Liver (tissue), 8 donors: ENCODE measurements at regions not wholly inside any gene's neighbourhood (a gene's known extent, or its start where the extent isn't known, plus 50 kb on each side); places are given as distances from the start of the nearest gene placed in this dataset.

ENCODE experiments used
- DNase-seq: peaks from one replicate; pipeline ENCODE4 v3.0.0-alpha.2; 2017; ENCODE audit warnings: low spot score
- H3K27ac ChIP-seq, 2 donors: one replicate each; pipeline ENCODE4 v1.7.0; 2013; ENCODE audit warnings: inconsistent platforms in 2 of 2, low read length in 2 of 2, control low read depth in 1 of 2, low read depth in 1 of 2, mild to moderate bottlenecking in 1 of 2
- H3K27me3 ChIP-seq, 4 donors: one replicate each; pipeline versions ENCODE4 v1.6.1 to v1.7.0; 2013; ENCODE audit warnings: low read length in 3 of 4, inconsistent platforms in 1 of 4, mild to moderate bottlenecking in 1 of 4, moderate library complexity in 1 of 4; ENCODE audit not compliant: control insufficient read depth in 4 of 4, insufficient read depth in 4 of 4
- H3K36me3 ChIP-seq, 4 donors: one replicate each; pipeline versions ENCODE4 v1.6.1 to v1.7.0; 2013; ENCODE audit warnings: low read length in 3 of 4, mild to moderate bottlenecking in 3 of 4, low read depth in 1 of 4, moderate library complexity in 1 of 4; ENCODE audit not compliant: control insufficient read depth in 4 of 4, insufficient read depth in 3 of 4
- H3K4me1 ChIP-seq, 4 donors: one replicate each; pipeline versions ENCODE4 v1.6.1 to v1.7.0; 2013; ENCODE audit warnings: low read length in 3 of 4, mild to moderate bottlenecking in 3 of 4, moderate library complexity in 1 of 4; ENCODE audit not compliant: control insufficient read depth in 4 of 4, insufficient read depth in 4 of 4
- H3K4me3 ChIP-seq, 3 donors: one replicate each; pipeline versions ENCODE4 v1.6.1 to v1.7.0; 2013; ENCODE audit warnings: low read length in 3 of 3, control low read depth in 1 of 3, low read depth in 1 of 3, mild to moderate bottlenecking in 1 of 3
- H3K9ac ChIP-seq, 2 donors: one replicate each; pipeline ENCODE4 v1.7.0; 2013; ENCODE audit warnings: low read length in 2 of 2, mild to moderate bottlenecking in 2 of 2, moderate library complexity in 2 of 2, control low read depth in 1 of 2, low read depth in 1 of 2
- H3K9me3 ChIP-seq, 4 donors: one replicate each; pipeline versions ENCODE4 v1.6.1 to v1.7.0; 2013; ENCODE audit warnings: low read length in 3 of 4; ENCODE audit not compliant: control insufficient read depth in 4 of 4
- ATF3 ChIP-seq: IDR thresholded peaks from 2 replicates; pipeline ENCODE4 v1.6.1; 2016; ENCODE audit warnings: antibody characterized with exemption
- CTCF ChIP-seq: fragments of 150-350 bp; IDR thresholded peaks from 2 replicates; pipeline ENCODE4 v1.5.1; 2017; ENCODE audit warnings: improper control_type of control experiment, low read depth, low read length; ENCODE audit not compliant: missing input control
- EGR1 ChIP-seq, 2 donors: IDR thresholded peaks; 2 replicates each; pipeline ENCODE4 v1.6.1; 2016 to 2018; ENCODE audit warnings: antibody characterized with exemption in 2 of 2, low read depth in 2 of 2
- FOXA1 ChIP-seq: IDR thresholded peaks from 2 replicates; pipeline ENCODE4 v1.6.1; 2016; ENCODE audit warnings: antibody characterized with exemption
- FOXA2 ChIP-seq: IDR thresholded peaks from 2 replicates; pipeline ENCODE4 v1.6.1; 2016; ENCODE audit warnings: antibody characterized with exemption
- GABPA ChIP-seq, 2 donors: IDR thresholded peaks in 1 of 2; conservative IDR thresholded peaks in 1 of 2; 2 replicates each; pipeline ENCODE4 v1.6.1; 2016; ENCODE audit warnings: antibody characterized with exemption in 2 of 2, mild to moderate bottlenecking in 1 of 2, moderate library complexity in 1 of 2
- HNF4A ChIP-seq, 2 donors: conservative IDR thresholded peaks; 2 replicates each; pipeline ENCODE4 v1.6.1; 2016; ENCODE audit warnings: antibody characterized with exemption in 2 of 2, mild to moderate bottlenecking in 2 of 2
- HNF4G ChIP-seq: IDR thresholded peaks from 2 replicates; pipeline ENCODE4 v1.6.1; 2016; ENCODE audit warnings: antibody characterized with exemption
- JUND ChIP-seq, 2 donors: IDR thresholded peaks; 2 replicates each; pipeline ENCODE4 v1.6.1; 2016; ENCODE audit warnings: antibody characterized with exemption in 2 of 2
- MAX ChIP-seq: IDR thresholded peaks from 2 replicates; pipeline ENCODE4 v1.6.1; 2016; ENCODE audit warnings: antibody characterized with exemption
- NR2F2 ChIP-seq: IDR thresholded peaks from 2 replicates; pipeline ENCODE4 v1.6.1; 2016; ENCODE audit warnings: antibody characterized with exemption
- RAD21 ChIP-seq, 2 donors: IDR thresholded peaks; 2 replicates each; pipeline ENCODE4 v1.6.1; 2016; ENCODE audit warnings: antibody characterized with exemption in 2 of 2, mild to moderate bottlenecking in 2 of 2
- REST ChIP-seq: IDR thresholded peaks from 2 replicates; pipeline ENCODE4 v1.6.1; 2016; ENCODE audit warnings: antibody characterized with exemption, mild to moderate bottlenecking
- RXRA ChIP-seq, 2 donors: IDR thresholded peaks; 2 replicates each; pipeline ENCODE4 v1.6.1; 2017 to 2018; ENCODE audit warnings: antibody characterized with exemption in 2 of 2, mild to moderate bottlenecking in 1 of 2
- SP1 ChIP-seq: IDR thresholded peaks from 2 replicates; pipeline ENCODE4 v1.6.1; 2018; ENCODE audit warnings: antibody characterized with exemption, mild to moderate bottlenecking
- TAF1 ChIP-seq: conservative IDR thresholded peaks from 2 replicates; pipeline ENCODE4 v1.6.1; 2016; ENCODE audit warnings: antibody characterized with exemption, mild to moderate bottlenecking
- YY1 ChIP-seq: IDR thresholded peaks from 2 replicates; pipeline ENCODE4 v1.6.1; 2016; ENCODE audit warnings: antibody characterized with exemption, mild to moderate bottlenecking
- ZBTB33 ChIP-seq: IDR thresholded peaks from 2 replicates; pipeline ENCODE4 v1.6.1; 2016; ENCODE audit warnings: antibody characterized with exemption
- WGBS: extraction: QIAGEN DNeasy Blood & Tissue Kit; methylation state at CpG from one replicate; pipeline ENCODE4 v1.1.7; 2013; 5-methylcytosine and 5-hydroxymethylcytosine counted together
- donor health status: healthy.
- donor health status: healthy.
- donor health status: healthy.
- donor health status: healthy.
- donor health status: healthy.

GRCh38 chr2:51219468-51219867 lies 187.5 kb upstream of the NRXN1 start:
- no peak for TF ChIP-seq REST
- no peak for TF ChIP-seq JUND (IDR thresholded peaks at IDR 0.05)
- no peak for TF ChIP-seq RXRA (IDR thresholded peaks at IDR 0.05)
- TF ChIP-seq SP1: no peak
- Histone ChIP-seq H3K27me3 (no peaks in the 10 kb centered on the region), H3K4me3 (no peak overlapping the region), H3K9me3 (no peaks in the 10 kb centered on the region), H3K4me1 (no peaks in the 10 kb centered on the region), H3K36me3 (no peaks in the 10 kb centered on the region), H3K9ac (no peak overlapping the region), H3K27ac (no peak overlapping the region)
- DNase-seq: no peak
- 62% methylated on average over 4 of the region's 4 CpGs for WGBS

- DNase-seq: no peak
- no peak overlapping the region for H3K4me3 ChIP-seq
- H3K36me3 ChIP-seq: no peaks in the 10 kb centered on the region
- H3K27ac ChIP-seq: no peak overlapping the region
- no peak overlapping the region for H3K9ac ChIP-seq
- TF ChIP-seq NR2F2: no peak
- no peaks in the 10 kb centered on the region for H3K27me3 ChIP-seq
- H3K9me3 ChIP-seq: no peaks in the 10 kb centered on the region
- no peaks in the 10 kb centered on the region for H3K4me1 ChIP-seq
- WGBS: 79% methylated on average over 1 of the region's 1 CpG
Measured at GRCh38 chr2:51218047-51218446, 186.1 kb upstream of the NRXN1 start.

- Histone ChIP-seq H3K9me3 (no peaks in the 10 kb centered on the region), H3K4me3 (no peak overlapping the region), H3K9ac (no peak overlapping the region), H3K27me3 (no peaks in the 10 kb centered on the region), H3K36me3 (no peaks in the 10 kb centered on the region), H3K4me1 (no peaks in the 10 kb centered on the region), H3K27ac (no peak overlapping the region)
- WGBS: 96% methylated on average over 2 of the region's 2 CpGs
- no peak for DNase-seq
- no peak for TF ChIP-seq FOXA2
- TF ChIP-seq REST: no peak
- TF ChIP-seq SP1: no peak
- TF ChIP-seq JUND (IDR thresholded peaks at IDR 0.05): no peak
- no peak for TF ChIP-seq RXRA (IDR thresholded peaks at IDR 0.05)
- TF ChIP-seq GABPA (IDR thresholded peaks at IDR 0.05 in 1 of 2, conservative IDR thresholded peaks at IDR 0.05 in 1 of 2): no peak
- TF ChIP-seq CTCF: no peak
- TF ChIP-seq ZBTB33: no peak
- TF ChIP-seq EGR1 (IDR thresholded peaks at IDR 0.05; ENCODE audit: low read depth in 2 of 2): no peak
- no peak for TF ChIP-seq HNF4A (conservative IDR thresholded peaks at IDR 0.05)
- TF ChIP-seq YY1: no peak
- TF ChIP-seq RAD21 (IDR thresholded peaks at IDR 0.05): no peak
- TF ChIP-seq MAX: no peak
- no peak for TF ChIP-seq HNF4G
- no peak for TF ChIP-seq NR2F2
- TF ChIP-seq TAF1: no peak
- TF ChIP-seq FOXA1: no peak
- TF ChIP-seq ATF3: no peak
Measured at GRCh38 chr2:51213826-51214225, 181.9 kb upstream of the NRXN1 start.
